Erythroblast (primary cell): ENCODE measurements at regions not wholly inside any gene's neighbourhood (a gene's known extent, or its start where the extent isn't known, plus 50 kb on each side); places are given as distances from the start of the nearest gene placed in this dataset.

ENCODE experiments used
- GATA1 ChIP-seq: IDR thresholded peaks from 2 replicates; pipeline ENCODE4 v1.6.1; 2011; ENCODE audit warnings: low read depth, mild to moderate bottlenecking, control low read depth, low read length, moderate library complexity
- POLR2A ChIP-seq: IDR thresholded peaks from 2 replicates; pipeline ENCODE4 v1.6.1; 2011; ENCODE audit warnings: mild to moderate bottlenecking, low read length

GRCh38 chr11:98679673-98680072 is 341.1 kb upstream of the CNTN5 start:
- no peak for TF ChIP-seq POLR2A
- no peak for TF ChIP-seq GATA1
